ENCODE measurements at regions not wholly inside any gene's neighbourhood (a gene's known extent, or its start where the extent isn't known, plus 50 kb on each side); places are given as distances from the start of the nearest gene placed in this dataset.

DNA sequence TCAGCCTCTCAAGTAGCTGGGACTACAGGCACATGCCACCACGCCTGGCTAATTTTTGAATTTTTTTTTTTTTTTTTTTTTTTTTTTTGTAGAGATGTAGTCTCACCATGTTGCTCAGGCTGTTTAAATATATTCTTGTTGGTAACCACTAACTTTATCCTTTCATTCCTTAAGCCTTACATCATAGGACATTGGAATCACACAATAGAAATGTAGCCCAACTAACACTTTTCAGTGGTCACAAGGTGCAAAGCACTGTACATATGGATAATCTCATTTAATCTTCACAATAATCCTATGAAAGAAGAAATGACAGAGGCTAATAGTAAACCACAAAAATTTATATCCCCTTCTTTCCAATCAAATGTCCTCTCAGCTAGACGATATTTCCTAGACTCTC, 417.8 kb upstream of the DACH1 start:
- TF ChIP-seq CEBPB (IDR thresholded peaks at IDR 0.05; ENCODE audit: low read depth) (no peak), EZH2 (IDR thresholded peaks at IDR 0.05) (no peak), POLR2A (IDR thresholded peaks at IDR 0.05; ENCODE audit: borderline replicate concordance, extremely low read depth, insufficient read depth, insufficient read length) (no peak), JUND (IDR thresholded peaks at IDR 0.05) (no peak), SP1 (IDR thresholded peaks at IDR 0.05; ENCODE audit: low read depth) (no peak)
- TF ChIP-seq, protein P1, sequence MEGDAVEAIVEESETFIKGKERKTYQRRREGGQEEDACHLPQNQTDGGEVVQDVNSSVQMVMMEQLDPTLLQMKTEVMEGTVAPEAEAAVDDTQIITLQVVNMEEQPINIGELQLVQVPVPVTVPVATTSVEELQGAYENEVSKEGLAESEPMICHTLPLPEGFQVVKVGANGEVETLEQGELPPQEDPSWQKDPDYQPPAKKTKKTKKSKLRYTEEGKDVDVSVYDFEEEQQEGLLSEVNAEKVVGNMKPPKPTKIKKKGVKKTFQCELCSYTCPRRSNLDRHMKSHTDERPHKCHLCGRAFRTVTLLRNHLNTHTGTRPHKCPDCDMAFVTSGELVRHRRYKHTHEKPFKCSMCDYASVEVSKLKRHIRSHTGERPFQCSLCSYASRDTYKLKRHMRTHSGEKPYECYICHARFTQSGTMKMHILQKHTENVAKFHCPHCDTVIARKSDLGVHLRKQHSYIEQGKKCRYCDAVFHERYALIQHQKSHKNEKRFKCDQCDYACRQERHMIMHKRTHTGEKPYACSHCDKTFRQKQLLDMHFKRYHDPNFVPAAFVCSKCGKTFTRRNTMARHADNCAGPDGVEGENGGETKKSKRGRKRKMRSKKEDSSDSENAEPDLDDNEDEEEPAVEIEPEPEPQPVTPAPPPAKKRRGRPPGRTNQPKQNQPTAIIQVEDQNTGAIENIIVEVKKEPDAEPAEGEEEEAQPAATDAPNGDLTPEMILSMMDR (IDR thresholded peaks at IDR 0.05 in 2 of 3, conservative IDR thresholded peaks at IDR 0.05 in 1 of 3; ENCODE audit: borderline replicate concordance in 1 of 3, insufficient read depth in 1 of 3, low read depth in 2 of 3, low read length in 2 of 3) = no peak
